Memory B cell (primary cell): ENCODE measurements at regions not wholly inside any gene's neighbourhood (a gene's known extent, or its start where the extent isn't known, plus 50 kb on each side); places are given as distances from the start of the nearest gene placed in this dataset.

Source experiments
- ATAC-seq: fragments of 150-1000 bp; cut with Tn5 transposase; 2 replicates; pipeline ENCODE4 v1.10.0; 2021; ENCODE audit warnings: low read depth, mild to moderate bottlenecking, moderate library complexity
- DNase-seq, 2 donors: peaks; one replicate each; pipeline ENCODE4 v3.0.0; 2022; ENCODE audit warnings: low spot score in 2 of 2
- H3K27ac Mint-ChIP-seq: one replicate; pipeline ENCODE4 v1.8.0; 2022; ENCODE audit warnings: mild to moderate bottlenecking, moderate library complexity, mixed read lengths
- H3K27me3 Mint-ChIP-seq: one replicate; pipeline ENCODE4 v1.8.0; 2022; ENCODE audit warnings: mixed read lengths
- H3K36me3 Mint-ChIP-seq: one replicate; pipeline ENCODE4 v1.8.0; 2022; ENCODE audit warnings: mild to moderate bottlenecking, mixed read lengths
- H3K4me1 Mint-ChIP-seq: one replicate; pipeline ENCODE4 v1.8.0; 2022; ENCODE audit warnings: mixed read lengths
- H3K4me3 Mint-ChIP-seq: one replicate; pipeline ENCODE4 v1.8.0; 2022; ENCODE audit warnings: mild to moderate bottlenecking, moderate library complexity, mixed read lengths
- H3K9me3 Mint-ChIP-seq: one replicate; pipeline ENCODE4 v1.8.0; 2022; ENCODE audit warnings: mixed read lengths

- H3K4me1 Mint-ChIP-seq = no peaks in the 10 kb centered on the region
- H3K27me3 Mint-ChIP-seq = peaks cover 4% of the 10 kb centered on the region
- peaks cover 2% of the 10 kb centered on the region for H3K9me3 Mint-ChIP-seq
- no peak overlapping the region for H3K4me3 Mint-ChIP-seq
- DNase-seq (no peak), ATAC-seq (no peak)
- no peaks in the 10 kb centered on the region for H3K36me3 Mint-ChIP-seq
- H3K27ac Mint-ChIP-seq = no peak overlapping the region
These were observed 264.5 kb upstream of the UBASH3B start for GRCh38 chr11:122391049-122391448.

- DNase-seq (no peak), ATAC-seq (no peak)
- Mint-ChIP-seq H3K27ac (no peak overlapping the region), H3K4me1 (no peaks in the 10 kb centered on the region), H3K4me3 (no peak overlapping the region), H3K27me3 (no peaks in the 10 kb centered on the region), H3K9me3 (peaks cover 4% of the 10 kb centered on the region), H3K36me3 (no peaks in the 10 kb centered on the region)
These were observed 267.2 kb upstream of the BLID start for GRCh38 chr11:122383186-122383585.

GRCh38 chr11:122375687-122376399 is 259.8 kb upstream of the BLID start:
- DNase-seq = no peak
- Mint-ChIP-seq H3K4me1 (no peaks in the 10 kb centered on the region), H3K27me3 (peaks cover 4% of the 10 kb centered on the region), H3K4me3 (no peak overlapping the region), H3K27ac (no peak overlapping the region), H3K9me3 (peaks cover 5% of the 10 kb centered on the region), H3K36me3 (no peaks in the 10 kb centered on the region)
- no peak for ATAC-seq

GRCh38 chr11:122368796-122369195 is 252.8 kb upstream of the BLID start:
- no peak for DNase-seq
- Mint-ChIP-seq H3K4me1 (no peaks in the 10 kb centered on the region), H3K27me3 (peaks cover 7% of the 10 kb centered on the region), H3K4me3 (no peak overlapping the region), H3K27ac (no peak overlapping the region), H3K9me3 (peaks cover 1% of the 10 kb centered on the region), H3K36me3 (no peaks in the 10 kb centered on the region)
- ATAC-seq = no peak

- peaks cover 1% of the 10 kb centered on the region for H3K9me3 Mint-ChIP-seq
- ATAC-seq (no peak), DNase-seq (no peak)
- H3K27me3 Mint-ChIP-seq = peaks cover 7% of the 10 kb centered on the region
- H3K36me3 Mint-ChIP-seq = no peaks in the 10 kb centered on the region
- no peaks in the 10 kb centered on the region for H3K4me1 Mint-ChIP-seq
- no peak overlapping the region for H3K4me3 Mint-ChIP-seq
- H3K27ac Mint-ChIP-seq = no peak overlapping the region
These were observed 251.8 kb upstream of the BLID start for GRCh38 chr11:122367809-122368231.

- DNase-seq = no peak
- no peak for ATAC-seq
- H3K27ac Mint-ChIP-seq = no peak overlapping the region
- peaks cover 7% of the 10 kb centered on the region for H3K27me3 Mint-ChIP-seq
- peaks cover 1% of the 10 kb centered on the region for H3K9me3 Mint-ChIP-seq
- H3K4me3 Mint-ChIP-seq = no peak overlapping the region
- no peaks in the 10 kb centered on the region for H3K4me1 Mint-ChIP-seq
- H3K36me3 Mint-ChIP-seq = no peaks in the 10 kb centered on the region
These were observed 249.8 kb upstream of the BLID start for GRCh38 chr11:122365610-122366360.

GRCh38 chr11:122363296-122363695 is 247.3 kb upstream of the BLID start:
- Mint-ChIP-seq H3K27ac (no peak overlapping the region), H3K27me3 (peaks cover 7% of the 10 kb centered on the region), H3K4me1 (no peaks in the 10 kb centered on the region), H3K36me3 (no peaks in the 10 kb centered on the region), H3K4me3 (no peak overlapping the region), H3K9me3 (no peaks in the 10 kb centered on the region)
- DNase-seq = no peak
- ATAC-seq = no peak

- Mint-ChIP-seq H3K27me3 (peaks cover 6% of the 10 kb centered on the region), H3K4me3 (no peak overlapping the region), H3K9me3 (no peaks in the 10 kb centered on the region), H3K36me3 (no peaks in the 10 kb centered on the region), H3K4me1 (no peaks in the 10 kb centered on the region), H3K27ac (no peak overlapping the region)
- DNase-seq = no peak
- no peak for ATAC-seq
These were observed 246.4 kb upstream of the BLID start for GRCh38 chr11:122362381-122362780.

GRCh38 chr11:122360875-122361274 is 244.9 kb upstream of the BLID start:
- Mint-ChIP-seq H3K4me1 (no peaks in the 10 kb centered on the region), H3K27ac (no peak overlapping the region), H3K36me3 (no peaks in the 10 kb centered on the region), H3K9me3 (no peaks in the 10 kb centered on the region), H3K4me3 (no peak overlapping the region), H3K27me3 (peaks cover 5% of the 10 kb centered on the region)
- DNase-seq (no peak), ATAC-seq (no peak)

- H3K27ac Mint-ChIP-seq = no peak overlapping the region
- no peaks in the 10 kb centered on the region for H3K36me3 Mint-ChIP-seq
- peaks cover 4% of the 10 kb centered on the region for H3K9me3 Mint-ChIP-seq
- H3K4me1 Mint-ChIP-seq = no peaks in the 10 kb centered on the region
- DNase-seq = no peak
- no peak overlapping the region for H3K4me3 Mint-ChIP-seq
- no peak for ATAC-seq
- peaks cover 3% of the 10 kb centered on the region for H3K27me3 Mint-ChIP-seq
These were observed 243.1 kb upstream of the BLID start for GRCh38 chr11:122359081-122359571.

- no peak for ATAC-seq
- no peaks in the 10 kb centered on the region for H3K36me3 Mint-ChIP-seq
These were observed 242.3 kb upstream of the BLID start for GRCh38 chr11:122358292-122358691.

GRCh38 chr11:122355968-122356367 is 240.0 kb upstream of the BLID start:
- peaks cover 7% of the 10 kb centered on the region for H3K9me3 Mint-ChIP-seq
- no peak overlapping the region for H3K27ac Mint-ChIP-seq
- no peaks in the 10 kb centered on the region for H3K4me1 Mint-ChIP-seq
- no peak overlapping the region for H3K4me3 Mint-ChIP-seq
- DNase-seq (no peak), ATAC-seq (no peak)
- no peaks in the 10 kb centered on the region for H3K27me3 Mint-ChIP-seq
- H3K36me3 Mint-ChIP-seq = no peaks in the 10 kb centered on the region

More at GRCh38 chr11:122358292-122358691, 242.3 kb upstream of the BLID start:
- no peak for DNase-seq
- H3K27me3 Mint-ChIP-seq = peaks cover 2% of the 10 kb centered on the region
- no peak overlapping the region for H3K4me3 Mint-ChIP-seq
- no peak overlapping the region for H3K27ac Mint-ChIP-seq
- peaks cover 5% of the 10 kb centered on the region for H3K9me3 Mint-ChIP-seq
- no peaks in the 10 kb centered on the region for H3K4me1 Mint-ChIP-seq

- Mint-ChIP-seq H3K4me3 (no peak overlapping the region), H3K9me3 (peaks cover 7% of the 10 kb centered on the region), H3K4me1 (no peaks in the 10 kb centered on the region), H3K36me3 (no peaks in the 10 kb centered on the region), H3K27me3 (peaks cover 2% of the 10 kb centered on the region), H3K27ac (no peak overlapping the region)
- no peak for ATAC-seq
- no peak for DNase-seq
These were observed 238.1 kb upstream of the BLID start for GRCh38 chr11:122354025-122354697.

- Mint-ChIP-seq H3K4me3 (no peak overlapping the region), H3K36me3 (no peaks in the 10 kb centered on the region), H3K27ac (no peak overlapping the region), H3K27me3 (peaks cover 2% of the 10 kb centered on the region), H3K9me3 (peaks cover 7% of the 10 kb centered on the region), H3K4me1 (no peaks in the 10 kb centered on the region)
- DNase-seq (no peak), ATAC-seq (no peak)
These were observed 237.5 kb upstream of the BLID start for GRCh38 chr11:122353561-122353960.
